Heart right ventricle (tissue), 16 donors: ENCODE measurements at regions not wholly inside any gene's neighbourhood (a gene's known extent, or its start where the extent isn't known, plus 50 kb on each side); places are given as distances from the start of the nearest gene placed in this dataset.

ENCODE experiments used
- ATAC-seq, 8 donors: fragments of 200-7000 bp; cut with Tn5 transposase; one replicate each; pipeline ENCODE4 v1.9.1; 2020; ENCODE audit warnings: mild to moderate bottlenecking in 8 of 8, moderate library complexity in 8 of 8, moderate number of reproducible peaks in 1 of 8
- DNase-seq, 2 donors: peaks; one replicate each; pipeline ENCODE4 v3.0.0-alpha.2; 2020
- H3K27ac ChIP-seq, 10 donors: fragments of 200-600 bp; sonication (generic) in 2 of 10; one replicate each; pipeline versions ENCODE4 v1.5.0 to v1.8.0; 2020 to 2022; ENCODE audit warnings: mild to moderate bottlenecking in 3 of 10
- H3K27me3 ChIP-seq, 7 donors: fragments of 200-600 bp; one replicate each; pipeline ENCODE4 v1.8.0; 2021 to 2022; ENCODE audit warnings: mild to moderate bottlenecking in 2 of 7
- H3K36me3 ChIP-seq, 9 donors: fragments of 200-600 bp; sonication (generic) in 1 of 9; one replicate each; pipeline versions ENCODE4 v1.5.0 to v1.8.0; 2020 to 2022; ENCODE audit warnings: mild to moderate bottlenecking in 2 of 9
- H3K4me1 ChIP-seq, 9 donors: fragments of 200-600 bp; sonication (generic) in 1 of 9; one replicate each; pipeline versions ENCODE4 v1.5.0 to v1.8.0; 2020 to 2022; ENCODE audit warnings: mild to moderate bottlenecking in 4 of 9
- H3K4me3 ChIP-seq, 10 donors: fragments of 200-600 bp; sonication (generic) in 2 of 10; one replicate each; pipeline versions ENCODE4 v1.5.0 to v1.8.0; 2020 to 2022; ENCODE audit warnings: mild to moderate bottlenecking in 7 of 10, moderate library complexity in 2 of 10
- H3K9me3 ChIP-seq, 11 donors: fragments of 200-600 bp in 10 of 11; sonication (generic) in 2 of 11; one replicate each; pipeline versions ENCODE4 v1.5.0 to v1.8.0; 2013 to 2022; ENCODE audit warnings: mild to moderate bottlenecking in 2 of 11, control low read depth in 1 of 11, moderate library complexity in 1 of 11
- CTCF ChIP-seq, 9 donors: fragments of 200-600 bp; sonication (generic) in 2 of 9; IDR thresholded peaks; one replicate each; pipeline versions ENCODE4 v1.5.0 to v1.8.0; 2021 to 2022; ENCODE audit warnings: antibody characterized with exemption in 9 of 9, mild to moderate bottlenecking in 5 of 9, moderate library complexity in 1 of 9
- WGBS, 2 donors: extraction: QIAGEN DNeasy Blood & Tissue Kit; methylation state at CpG; one replicate each; pipeline ENCODE4 v1.1.7; 2013; ENCODE audit warnings: inconsistent platforms in 1 of 2; 5-methylcytosine and 5-hydroxymethylcytosine counted together
- intact Hi-C, 10 donors: fragments of 100-400 bp; cut with DNase I; formaldehyde crosslinking; loops; one replicate each; pipeline versions ENCODE4 v1.11.1 to v1.14.2; 2022
- donor health status: Arrhythmogenic right ventricular cardiomyopathy.
- donor health status: ischemic (EF 13 %, LVEDD 7.1; RV severe dilation, severe dysfunction).
- donor health status: healthy with polysubstance abuse.
- donor health status: DM: no; HTN: yes; CAD: no.
- donor health status: DM: no; HTN: no; CAD: no.
- donor health status: ischemic (EF 25% LVEDD 6.9; RV normal size, moderate dysfunction).
- donor health status: ischemic (EF 25% LVEDD 5.7; RV mildly dilated, moderate dysfunction).
- donor health status: healthy.
- donor health status: DM: yes; HTN: yes; CAD: no.
- donor health status: Ischemic cardiomyopathy.
- donor health status: ischemic (EF 35%, LVEDD 5.7; RV mildly dilated, moderate dysfunction).
- donor health status: nonischemic (EF 11% LVEDD 7.7; RV severe dilation, severe dysfunction).
- donor health status: DM: yes; HTN: yes; CAD: no.
- donor health status: PGD.
- donor health status: ischemic (EF 29% LVEDD 5.4; RV normal size, mild dysfunction).
- donor health status: nonischemic (EF 23%, LVEDD 6.1; RV moderate dilation, normal function).

DNA sequence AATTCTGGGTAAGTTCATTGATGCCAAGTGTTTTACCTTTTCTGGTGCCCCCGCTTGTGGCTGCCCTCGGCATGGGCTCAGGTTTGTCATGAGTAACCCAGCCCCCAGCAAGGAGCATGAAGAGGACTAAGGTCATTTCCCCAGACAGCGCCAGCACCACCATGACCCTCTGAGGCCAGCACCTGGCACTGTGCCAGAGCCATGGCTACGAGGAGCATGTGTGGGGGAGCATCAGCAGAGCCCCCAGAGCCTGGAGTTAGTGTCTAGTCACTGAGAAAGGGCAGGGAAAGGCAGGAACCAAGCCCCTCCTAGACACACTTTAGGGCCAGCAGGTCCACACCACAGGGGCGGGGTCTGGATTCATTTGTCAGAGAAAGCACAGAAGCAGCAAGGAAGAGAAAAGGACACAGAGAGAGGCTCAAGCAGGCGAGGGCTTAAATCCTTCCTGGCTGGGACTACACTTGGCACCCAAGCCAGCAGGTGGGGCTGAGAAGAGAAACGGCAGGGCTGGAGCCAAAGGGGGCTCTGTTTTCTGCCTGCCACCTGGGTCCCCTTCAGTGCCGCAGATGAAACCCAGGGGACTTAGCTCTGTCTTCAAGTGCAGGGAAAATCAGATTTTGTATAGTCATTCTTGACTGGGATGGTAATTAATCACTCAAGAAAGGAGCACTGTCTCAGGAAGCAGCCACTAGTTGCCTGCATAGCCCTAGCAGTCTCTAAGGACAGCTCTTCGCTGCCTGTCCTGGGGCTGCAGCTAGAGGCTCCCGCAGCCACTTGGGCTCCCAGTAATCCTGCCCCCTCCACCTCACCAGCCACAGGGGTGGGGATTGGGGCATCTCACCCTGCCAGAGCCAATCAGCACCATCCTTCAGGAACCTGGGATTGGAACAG is 79.6 kb upstream of the ZC3H12A start:
- Histone ChIP-seq H3K4me3 (no peak overlapping the region), H3K4me1 (no peaks in the 10 kb centered on the region), H3K36me3 (no peaks in the 10 kb centered on the region), H3K27ac (no peak overlapping the region), H3K9me3 (no peaks in the 10 kb centered on the region), H3K27me3 (peaks cover 0 to 89% (median 77%) of the 10 kb centered on the region in 7 donors)
- no peak for DNase-seq
- no peak for TF ChIP-seq CTCF (IDR thresholded peaks at IDR 0.05)
- ATAC-seq = no peak
- WGBS, 2 donors = 30 to 36% methylated on average over 10 of the region's 10 CpGs
- intact Hi-C loops = no loop called here

- Histone ChIP-seq H3K27ac (no peak overlapping the region), H3K9me3 (no peaks in the 10 kb centered on the region), H3K36me3 (no peaks in the 10 kb centered on the region), H3K4me3 (no peak overlapping the region), H3K4me1 (no peaks in the 10 kb centered on the region), H3K27me3 (peaks cover 0 to 68% (median 54%) of the 10 kb centered on the region in 7 donors)
- TF ChIP-seq CTCF (IDR thresholded peaks at IDR 0.05) = no peak
- intact Hi-C loops = no loop called here
- DNase-seq (no peak), ATAC-seq (no peak)
- 88 to 93% methylated on average over 8 of the region's 8 CpGs for WGBS, 2 donors
Observed at GRCh38 chr1:37398096-37398495, 76.3 kb upstream of the ZC3H12A start.

DNA sequence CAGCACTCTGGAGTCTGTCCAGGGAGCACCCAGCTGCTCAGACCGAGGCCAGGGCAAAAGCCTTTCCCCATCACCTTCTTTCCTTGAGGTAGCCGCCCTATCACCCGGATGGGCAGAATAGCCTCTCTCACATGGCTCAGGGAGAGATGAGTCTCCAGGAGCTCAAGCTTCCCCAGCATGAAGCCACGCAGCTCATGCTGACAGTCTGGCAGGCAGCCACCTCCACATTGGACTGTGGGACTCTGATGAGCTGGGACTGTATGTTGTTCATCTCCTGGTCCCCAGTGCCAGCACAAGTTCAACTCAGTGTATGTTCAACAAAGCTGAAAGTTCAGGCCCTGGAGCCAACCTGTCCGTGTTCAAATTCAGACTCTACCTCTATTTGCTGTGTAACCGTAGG is 75.2 kb upstream of the ZC3H12A start:
- Histone ChIP-seq H3K36me3 (no peaks in the 10 kb centered on the region), H3K27ac (no peak overlapping the region), H3K4me3 (no peak overlapping the region), H3K4me1 (no peaks in the 10 kb centered on the region), H3K27me3 (peaks cover 0 to 59% (median 43%) of the 10 kb centered on the region in 7 donors), H3K9me3 (no peaks in the 10 kb centered on the region)
- TF ChIP-seq CTCF (IDR thresholded peaks at IDR 0.05) = no peak
- ATAC-seq (no peak), DNase-seq (no peak)
- 66 to 79% methylated on average over 6 of the region's 6 CpGs for WGBS, 2 donors
- intact Hi-C loops = no loop called here

GRCh38 chr1:37399830-37400464 is 74.4 kb upstream of the ZC3H12A start:
- DNase-seq (no peak), ATAC-seq (no peak)
- Histone ChIP-seq H3K36me3 (no peaks in the 10 kb centered on the region), H3K4me3 (no peak overlapping the region), H3K4me1 (no peaks in the 10 kb centered on the region), H3K27ac (no peak overlapping the region), H3K9me3 (no peaks in the 10 kb centered on the region), H3K27me3 (peaks cover 0 to 52% (median 36%) of the 10 kb centered on the region in 7 donors)
- intact Hi-C loops = no loop called here
- WGBS, 2 donors = 45 to 61% methylated on average over 3 of the region's 3 CpGs
- TF ChIP-seq CTCF (IDR thresholded peaks at IDR 0.05) = no peak
